Activated naive CD4-positive, alpha-beta T cell treated with anti-CD3 and anti-CD28 coated beads, Interleukin-2, amount 50 U/mL, for 16 hours (primary cell): ENCODE measurements at regions not wholly inside any gene's neighbourhood (a gene's known extent, or its start where the extent isn't known, plus 50 kb on each side); places are given as distances from the start of the nearest gene placed in this dataset.

Source experiments
- DNase-seq: peaks from one replicate; pipeline ENCODE4 v3.0.0-alpha.2; 2020

GRCh38 chr9:110103257-110103656, 104.7 kb downstream of the C9orf152 start:
- no peak for DNase-seq

DNA sequence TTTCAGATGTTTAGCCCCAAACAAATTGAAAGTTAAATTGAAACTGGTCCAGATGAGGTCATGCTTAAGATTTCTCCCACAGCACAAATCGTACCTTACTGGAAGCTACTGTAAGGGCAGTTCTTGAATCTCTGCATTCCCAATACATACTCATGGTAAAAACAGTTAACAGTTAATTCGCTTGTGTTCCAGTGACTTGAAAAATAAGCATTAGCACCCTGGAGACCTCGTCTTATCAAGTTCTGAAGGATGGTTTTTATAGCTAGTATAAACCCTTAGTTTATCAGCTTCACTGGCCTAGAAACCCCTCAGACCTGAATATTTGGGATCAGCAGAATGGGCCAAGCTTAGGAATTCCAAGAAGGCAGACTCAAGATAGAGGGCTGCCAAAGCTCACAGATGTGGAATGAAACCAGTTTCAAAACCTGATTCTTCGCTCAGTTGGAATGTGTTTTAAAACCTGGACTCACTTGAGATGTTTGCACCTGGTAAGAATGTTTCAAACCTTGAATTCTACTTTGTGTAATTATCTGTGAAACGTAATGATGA, 103.6 kb downstream of the C9orf152 start:
- DNase-seq = no peak

DNA sequence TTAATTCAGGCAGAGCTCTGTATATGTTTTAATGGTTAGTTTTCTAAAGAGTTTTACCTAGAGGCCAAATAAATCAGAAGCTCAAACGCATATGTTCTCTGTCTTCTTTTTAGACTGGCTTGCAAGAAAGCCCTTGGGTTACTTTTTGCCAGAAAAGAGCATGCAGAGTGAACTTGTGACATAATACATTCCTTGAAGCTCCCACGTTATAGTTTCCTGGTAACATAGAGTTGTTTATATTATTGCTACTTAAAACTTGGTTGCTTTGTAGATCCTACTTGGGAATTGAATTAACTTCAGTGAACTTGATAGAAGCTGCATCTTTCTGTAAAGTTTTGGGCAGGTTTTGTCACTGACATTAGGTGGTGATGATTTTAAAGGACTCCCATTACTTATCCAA, 102.9 kb downstream of the C9orf152 start:
- DNase-seq = no peak

GRCh38 chr9:110106661-110107060, 101.3 kb downstream of the C9orf152 start:
- DNase-seq = no peak

DNA sequence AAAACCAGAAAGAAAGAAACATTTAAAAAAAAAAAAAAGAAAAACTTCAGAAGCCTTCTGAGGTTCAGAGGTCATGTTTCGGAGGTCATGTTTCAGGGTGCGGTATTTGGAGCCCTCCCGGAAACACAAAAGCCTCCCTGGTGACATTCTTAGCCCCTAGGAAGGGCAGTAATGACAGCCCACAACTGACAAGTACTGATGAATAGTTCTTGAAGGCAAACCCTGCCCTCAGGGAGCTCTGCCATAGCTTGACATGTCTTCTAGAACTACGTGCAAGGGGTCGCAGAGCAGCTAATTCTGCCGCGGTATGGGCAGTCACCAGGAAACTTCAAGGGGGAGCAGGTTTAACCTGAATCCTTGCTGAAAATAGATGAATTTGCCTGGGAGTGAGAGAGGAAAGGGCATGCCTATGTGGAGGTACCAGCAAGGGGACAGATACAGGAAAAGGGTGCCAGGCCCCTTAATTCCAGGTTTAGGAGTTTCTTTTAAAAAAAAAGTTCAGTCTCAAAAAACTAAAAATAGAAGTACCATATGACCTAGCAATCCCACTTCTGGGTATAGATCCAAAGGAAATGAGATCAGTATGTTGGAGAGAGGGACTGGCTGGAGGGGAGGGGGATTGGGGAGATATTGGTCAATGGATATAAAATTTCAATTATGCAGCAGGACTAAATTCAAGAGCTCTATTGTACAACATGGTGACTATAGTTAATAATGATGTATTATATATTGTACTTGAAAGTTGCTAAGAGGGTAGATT, 98.4 kb downstream of the C9orf152 start:
- DNase-seq = no peak

- no peak for DNase-seq
Measured at GRCh38 chr9:110110154-110110553, 97.8 kb downstream of the C9orf152 start.

DNA sequence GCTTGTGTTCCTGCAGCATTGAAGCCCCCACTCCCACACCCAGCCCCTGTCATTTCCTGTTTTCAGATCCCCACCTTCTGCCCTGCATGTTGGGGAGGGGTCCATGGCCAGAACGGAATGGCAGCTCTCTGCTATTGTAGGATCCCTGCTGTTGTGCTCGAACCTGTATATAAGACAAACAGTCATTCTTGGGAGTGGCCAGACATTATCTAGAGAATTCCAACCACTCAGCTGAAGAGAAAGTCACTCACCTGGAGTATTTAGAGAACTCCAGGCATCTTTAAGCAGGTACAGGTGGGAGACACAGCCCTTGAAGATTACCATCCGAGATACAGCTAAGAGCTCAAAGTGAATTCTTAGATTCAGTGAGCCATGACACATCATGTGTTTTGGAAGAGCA, 96.1 kb downstream of the C9orf152 start:
- no peak for DNase-seq

DNA sequence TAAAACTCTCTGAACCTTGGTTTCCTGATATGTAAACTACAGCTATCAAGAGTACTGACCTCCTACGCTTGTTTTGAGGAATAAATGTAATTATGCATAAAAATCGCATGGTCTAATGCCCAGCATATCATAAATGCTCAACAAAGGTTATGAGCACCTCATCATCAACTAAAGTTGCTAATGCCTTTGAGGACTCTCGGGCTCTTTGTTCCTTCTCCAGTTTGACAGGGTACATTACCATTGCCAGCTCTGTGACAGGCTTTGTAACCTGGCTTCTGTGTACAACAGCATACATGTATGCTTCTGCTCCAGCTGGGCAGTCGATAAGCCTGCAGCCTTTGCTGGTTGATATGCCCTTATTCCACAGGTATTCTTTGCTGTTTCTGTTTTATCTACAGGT, 95.2 kb downstream of the C9orf152 start:
- no peak for DNase-seq

DNA sequence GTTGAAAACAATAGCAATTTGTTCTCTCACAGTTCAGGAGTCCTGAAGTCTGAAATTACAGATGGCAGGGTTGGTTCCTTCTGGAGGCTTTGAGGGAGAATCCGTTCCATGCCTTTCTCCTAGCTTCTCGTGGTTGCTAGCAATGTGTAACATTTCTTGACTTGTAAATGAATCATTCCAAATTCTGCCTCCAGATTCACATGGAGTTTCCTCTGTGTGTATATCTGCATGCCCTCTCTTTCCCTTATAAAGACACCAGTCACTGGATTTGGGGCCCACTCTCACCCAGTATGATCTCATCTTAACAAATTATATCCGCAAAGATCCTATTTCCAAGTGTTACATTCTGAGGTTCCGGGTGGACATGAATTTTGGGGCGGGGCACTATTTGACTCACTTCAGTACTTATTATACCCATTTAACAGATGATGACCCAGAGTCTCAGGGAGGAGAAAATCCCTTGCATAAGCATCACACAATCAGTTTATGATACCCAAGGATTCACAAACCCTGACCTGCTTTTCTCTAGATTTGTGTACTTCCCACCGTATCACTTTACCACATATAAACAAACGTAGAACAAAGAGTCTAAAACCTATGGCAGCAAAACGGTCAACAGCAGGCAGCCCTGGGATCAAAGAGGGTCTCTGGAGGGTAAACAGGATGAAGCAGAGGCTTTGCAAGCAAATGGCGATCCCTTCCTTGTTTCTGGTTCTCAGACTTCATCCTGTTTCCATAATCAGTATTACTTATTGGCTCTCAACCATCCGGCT, 93.7 kb downstream of the C9orf152 start:
- no peak for DNase-seq

GRCh38 chr9:110114859-110115201, 93.1 kb downstream of the C9orf152 start:
- no peak for DNase-seq

DNA sequence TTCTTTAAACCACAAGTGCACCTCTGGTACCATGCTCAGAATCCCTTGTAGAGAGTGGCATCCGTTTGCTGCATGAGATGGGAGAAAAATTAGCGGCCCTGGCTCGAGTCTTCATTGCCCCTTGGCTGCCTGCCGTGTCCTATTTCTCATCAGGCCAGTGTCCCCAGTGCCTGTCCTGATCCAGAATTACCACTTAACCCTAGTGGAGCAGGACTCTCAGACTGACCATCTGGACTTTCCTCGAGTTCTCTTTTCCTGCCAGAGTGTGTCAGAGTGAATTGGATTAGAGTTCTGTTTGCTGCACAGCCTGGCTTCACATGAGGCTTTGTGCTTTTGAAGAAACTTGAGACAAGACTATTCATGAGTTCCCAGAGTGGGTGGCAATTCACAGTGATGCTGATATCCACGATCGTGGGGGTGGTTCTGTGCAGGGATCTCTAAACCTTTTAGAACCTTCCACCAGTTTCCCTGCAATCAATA, 92.6 kb downstream of the C9orf152 start:
- DNase-seq = no peak

DNA sequence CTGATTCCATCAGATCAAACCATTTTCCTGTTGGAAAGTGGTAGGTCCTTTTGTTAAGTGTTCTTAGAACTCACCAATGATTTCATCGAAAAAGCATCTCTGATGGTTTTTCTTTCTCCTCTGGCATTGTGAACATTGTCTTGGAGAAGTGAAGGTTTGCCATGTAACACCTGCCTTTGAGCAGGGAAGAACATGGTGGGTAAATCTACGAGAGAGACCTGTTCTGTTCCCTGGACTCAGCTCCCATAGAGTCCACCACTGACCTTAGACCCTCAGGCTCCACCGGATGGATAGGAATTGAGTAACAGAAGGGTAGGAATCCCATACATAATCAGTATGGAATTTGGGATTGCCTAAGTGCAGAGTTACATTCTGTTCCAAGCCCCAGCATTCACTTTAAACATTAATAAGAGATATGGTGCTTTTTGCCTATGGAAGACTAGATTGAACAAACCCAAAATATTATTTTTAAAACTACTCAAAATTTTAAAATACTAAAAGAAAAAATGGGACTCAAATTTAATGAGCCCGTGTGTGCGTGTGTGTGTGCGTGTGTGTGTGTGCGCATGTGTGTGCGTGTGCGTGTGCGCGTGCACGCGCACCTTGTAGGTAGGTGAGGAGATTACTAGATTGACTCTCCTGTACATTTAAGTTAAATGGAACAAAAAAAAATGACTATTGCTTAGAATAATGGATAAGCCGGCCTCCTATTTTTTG, 92.0 kb downstream of the C9orf152 start:
- DNase-seq = no peak

DNA sequence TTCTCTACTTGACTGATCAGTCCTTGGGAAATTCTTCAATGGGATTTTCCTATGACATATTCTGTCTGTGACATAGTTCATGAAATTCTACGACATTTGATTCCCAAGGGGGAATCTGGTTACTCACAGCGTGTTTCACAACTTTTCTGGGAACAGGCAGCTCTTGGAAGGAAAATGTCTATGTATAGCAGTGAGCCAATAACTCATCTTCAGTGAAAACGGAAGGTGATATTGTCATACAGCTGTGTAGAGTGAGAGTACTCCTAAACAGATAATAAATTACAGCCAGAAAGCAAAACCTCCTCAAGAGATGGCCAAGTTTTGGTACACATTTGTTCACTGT, 91.4 kb downstream of the C9orf152 start:
- no peak for DNase-seq

GRCh38 chr9:110121170-110121569, 86.8 kb downstream of the C9orf152 start:
- no peak for DNase-seq

- no peak for DNase-seq
Measured at GRCh38 chr9:110123341-110124095, 84.4 kb downstream of the C9orf152 start.

- no peak for DNase-seq
Measured at GRCh38 chr9:110124439-110124838, 83.5 kb downstream of the C9orf152 start.

DNA sequence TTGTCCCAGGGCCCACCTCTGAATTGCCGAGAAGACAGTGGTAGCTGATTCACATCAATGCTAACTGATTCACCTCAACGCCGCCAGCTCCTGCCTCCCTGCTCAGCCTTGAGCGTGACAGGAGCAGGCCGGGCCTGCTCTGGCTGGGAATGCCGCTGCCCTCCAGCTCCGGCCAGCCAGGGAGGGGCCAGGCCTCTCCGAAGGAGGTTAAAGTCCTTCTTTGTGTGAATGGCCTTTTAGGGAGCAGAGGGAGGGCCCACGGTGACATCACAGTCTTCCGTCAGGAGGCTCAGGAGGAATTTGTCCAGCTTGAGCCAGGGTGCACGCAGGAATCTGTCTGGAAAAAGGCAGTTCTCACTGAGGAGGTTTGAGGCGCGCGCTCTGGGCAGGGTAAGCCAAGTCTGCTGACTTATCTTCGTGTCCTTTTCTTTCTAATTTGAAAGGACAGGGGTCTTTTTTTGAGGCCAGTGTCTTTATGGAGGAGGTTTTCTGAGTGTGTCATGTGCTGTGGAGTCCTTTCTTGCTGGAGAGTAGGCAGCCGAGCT, 82.7 kb downstream of the C9orf152 start:
- no peak for DNase-seq

GRCh38 chr9:110125763-110126351, 82.1 kb downstream of the C9orf152 start:
- no peak for DNase-seq

GRCh38 chr9:110126499-110126941, 81.4 kb downstream of the C9orf152 start:
- no peak for DNase-seq

- DNase-seq = no peak
Measured at GRCh38 chr9:110126986-110127864, 80.7 kb downstream of the C9orf152 start.
